ENCODE measurements at regions not wholly inside any gene's neighbourhood (a gene's known extent, or its start where the extent isn't known, plus 50 kb on each side); places are given as distances from the start of the nearest gene placed in this dataset.
"Not testable (repeated sequence)": the region's sequence is repeated elsewhere in the genome, so short reads cannot be mapped to it uniquely, and the experiment has no call there.

DNA sequence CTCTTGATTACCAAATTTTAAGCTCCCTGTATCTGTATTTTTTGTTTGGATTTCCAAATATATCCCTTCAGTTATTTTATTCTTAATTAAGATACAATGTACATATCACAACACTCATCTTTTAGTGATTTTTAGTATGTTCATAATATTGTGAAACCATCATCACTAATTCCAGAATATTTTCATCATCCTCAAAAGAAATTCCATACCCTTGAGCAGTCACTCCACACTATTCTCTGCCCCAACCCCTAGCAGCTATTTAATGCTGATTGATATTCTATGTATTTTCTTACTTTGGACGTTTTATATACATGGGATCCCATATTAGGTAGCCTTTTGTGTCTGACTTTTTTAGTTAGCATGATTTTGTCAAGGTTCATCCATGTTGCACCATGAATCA lies 127.4 kb upstream of the SLC8A1 start:
- no peak for DNase-seq

DNA sequence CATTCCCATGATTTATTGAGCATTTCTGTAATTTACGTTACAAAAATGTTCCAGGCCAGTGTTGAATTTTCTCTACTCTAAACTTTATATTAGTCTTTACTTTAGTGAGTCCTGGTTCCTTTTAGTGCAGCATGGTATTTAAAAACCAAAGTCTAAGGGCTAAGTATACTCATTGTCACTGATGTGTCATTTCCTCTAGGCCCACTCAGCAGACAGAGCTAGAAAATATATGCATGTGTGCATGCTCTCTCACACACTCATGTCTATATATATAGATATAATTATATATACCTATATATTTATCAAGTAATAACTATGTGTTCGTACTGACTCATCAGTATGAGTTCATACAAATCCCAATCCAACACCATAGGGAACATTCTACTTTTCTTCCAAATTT lies 132.5 kb upstream of the SLC8A1 start:
- DNase-seq: no peak

DNA sequence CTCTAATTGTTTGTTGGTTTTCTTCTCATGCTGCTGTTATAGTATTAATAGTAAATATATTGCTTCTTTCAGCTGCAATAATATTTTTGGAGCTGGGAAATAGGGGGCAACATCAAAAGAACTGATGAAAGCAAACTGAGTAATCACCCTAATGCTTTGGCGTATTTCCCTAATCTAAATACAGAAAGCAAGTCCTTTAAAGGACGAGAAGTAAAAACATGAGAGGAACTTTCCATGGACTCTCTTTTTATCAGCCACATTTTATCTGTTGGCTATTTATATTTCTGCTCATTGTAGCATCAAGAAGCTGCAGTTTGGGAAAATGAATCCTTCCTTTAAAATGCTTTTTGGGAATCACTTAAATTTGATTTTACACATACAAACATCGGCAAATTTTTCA lies 139.9 kb upstream of the SLC8A1 start:
- DNase-seq: no peak

DNA sequence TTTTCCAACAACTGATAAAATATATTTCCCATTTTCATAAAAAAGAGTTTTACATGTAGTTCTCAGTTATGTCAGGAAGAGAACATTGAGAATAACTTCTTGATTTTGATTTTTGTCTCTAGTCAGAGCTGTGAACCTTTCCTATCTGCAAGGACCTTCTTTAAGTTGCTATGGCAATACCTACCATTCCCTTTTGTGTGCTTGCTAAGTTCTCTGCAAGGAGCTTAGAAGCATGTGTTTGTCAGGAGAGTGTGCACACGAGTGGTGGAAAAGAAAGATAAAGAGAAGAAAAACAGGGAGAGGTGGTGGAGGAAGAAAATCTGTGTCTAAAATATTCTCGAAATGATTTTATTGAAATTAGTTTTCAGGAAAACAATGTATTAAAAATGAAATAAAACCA lies 140.3 kb upstream of the SLC8A1 start:
- no peak for DNase-seq

DNA sequence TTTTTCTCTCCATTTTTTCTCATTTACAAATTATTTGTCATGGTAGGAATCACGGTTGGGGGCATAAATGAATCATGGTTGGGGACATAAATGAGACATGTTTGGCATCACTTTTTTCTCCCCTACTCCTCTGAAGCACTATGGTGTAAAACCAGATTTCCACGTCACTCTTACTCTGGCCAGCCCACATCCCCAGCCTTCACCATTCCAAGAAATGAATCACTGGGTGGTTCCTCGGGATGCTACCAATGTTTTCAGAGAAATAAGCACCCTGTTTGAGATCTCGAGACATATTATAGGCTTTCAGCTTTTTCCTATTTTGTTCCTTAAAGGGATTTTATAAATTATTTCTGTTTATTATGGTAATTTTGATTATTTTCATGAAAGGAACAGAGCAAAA lies 155.0 kb upstream of the SLC8A1 start:
- no peak for DNase-seq

DNA sequence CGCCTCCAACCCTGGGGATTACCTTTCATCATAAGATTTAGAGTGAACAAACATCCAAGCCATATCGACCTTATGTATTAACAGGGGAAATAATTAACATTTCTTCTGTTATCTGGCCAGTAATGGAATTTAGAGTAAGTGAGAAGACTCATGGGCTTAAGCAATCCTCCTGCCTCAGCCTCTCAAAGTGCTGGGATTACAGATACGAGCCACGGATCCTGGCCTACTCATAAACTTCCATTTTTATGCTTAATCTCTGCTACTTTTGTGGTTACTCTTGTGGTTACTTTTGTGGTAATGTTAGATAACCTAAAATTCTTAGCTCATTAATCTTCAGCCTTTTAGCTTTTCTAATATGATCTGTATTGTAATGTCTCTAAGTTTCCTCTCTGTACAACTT lies 159.3 kb upstream of the SLC8A1 start:
- DNase-seq: no peak

DNA sequence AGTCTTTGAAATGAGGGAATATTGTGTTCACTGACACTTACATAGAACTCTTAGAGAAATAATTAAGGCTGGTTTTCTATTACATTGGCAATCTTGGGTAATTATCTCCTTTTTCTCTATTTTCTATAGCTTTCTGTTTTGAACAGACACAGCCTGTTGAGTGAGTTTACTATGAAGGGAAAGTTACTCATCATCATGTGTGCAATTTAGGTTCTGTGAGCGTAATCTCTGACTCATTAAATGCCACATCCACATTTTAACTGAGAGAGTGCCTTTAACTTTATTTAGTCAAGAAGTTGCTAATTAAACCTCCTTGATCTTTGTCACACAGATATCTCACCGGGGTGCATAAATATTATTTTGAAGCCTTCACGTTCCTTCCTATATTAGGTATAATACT lies 174.0 kb upstream of the SLC8A1 start:
- no peak for DNase-seq

DNA sequence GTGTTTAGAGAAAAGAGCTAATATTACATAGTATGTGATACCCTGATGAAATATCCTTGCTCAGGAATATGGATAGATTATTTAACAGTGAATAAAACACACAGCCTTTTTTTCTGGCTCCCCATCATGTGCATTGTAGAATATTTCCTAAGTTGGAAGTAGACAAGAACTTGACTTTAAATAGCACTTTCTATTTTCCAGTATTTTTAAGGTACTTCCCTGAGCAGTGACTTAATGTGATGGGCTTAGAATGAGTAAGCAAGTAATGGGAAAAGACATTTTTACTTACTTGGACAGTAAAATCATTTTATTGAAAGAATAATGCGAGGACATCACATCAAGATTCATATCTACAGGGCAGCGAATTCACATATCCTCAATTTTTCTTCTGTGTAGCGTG lies 176.7 kb upstream of the SLC8A1 start:
- no peak for DNase-seq

DNA sequence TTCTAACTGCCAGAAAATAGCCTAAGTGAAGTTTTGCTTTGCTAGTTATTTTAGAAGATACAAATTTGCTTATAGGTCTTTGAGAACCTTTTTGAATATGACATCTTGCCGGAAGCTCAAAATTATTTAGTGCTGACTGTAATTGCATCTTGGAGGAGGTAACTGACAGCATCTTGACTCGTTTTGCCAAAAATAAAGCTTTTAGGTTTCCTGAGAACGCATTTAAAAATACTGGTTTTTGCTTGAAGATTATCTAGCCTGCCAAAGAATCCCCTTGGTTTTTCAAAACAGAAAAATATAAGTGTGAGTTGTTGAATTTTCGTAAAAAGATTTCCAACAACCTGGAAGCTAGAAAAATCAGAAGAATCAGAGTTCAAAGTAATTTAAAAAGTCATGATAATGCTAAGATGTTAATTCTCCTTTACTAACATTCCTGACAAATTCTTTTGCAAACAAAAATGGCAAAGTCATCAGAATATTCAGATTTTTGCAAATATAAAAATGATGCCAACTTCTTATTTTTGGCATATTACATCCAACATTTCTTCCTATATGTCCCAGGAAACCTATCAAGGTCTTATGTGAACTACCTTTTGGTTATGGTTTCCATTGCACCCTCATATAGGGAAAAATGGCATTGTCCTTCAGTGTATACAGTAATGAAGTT lies 178.0 kb upstream of the SLC8A1 start:
- DNase-seq: no peak

DNA sequence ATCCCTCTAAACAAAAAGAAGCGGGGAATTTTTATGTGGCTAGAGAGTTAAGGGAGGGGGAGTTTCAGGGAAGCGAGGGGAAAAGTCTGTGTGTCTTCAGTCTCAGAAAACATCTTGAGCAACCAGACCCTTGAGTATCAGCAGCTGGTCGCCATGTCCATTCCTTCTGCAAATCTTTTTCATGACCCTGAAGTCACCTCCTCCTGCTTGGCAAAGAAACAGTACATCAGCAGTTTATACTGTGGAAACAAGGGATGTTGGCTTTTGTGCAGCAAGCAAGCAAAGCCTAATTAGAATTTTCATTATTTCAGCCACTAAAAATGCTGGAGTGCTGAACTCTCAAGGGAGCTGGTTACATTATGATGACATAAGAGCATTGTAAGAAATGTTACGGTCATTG lies 187.4 kb upstream of the SLC8A1 start:
- DNase-seq: no peak

DNA sequence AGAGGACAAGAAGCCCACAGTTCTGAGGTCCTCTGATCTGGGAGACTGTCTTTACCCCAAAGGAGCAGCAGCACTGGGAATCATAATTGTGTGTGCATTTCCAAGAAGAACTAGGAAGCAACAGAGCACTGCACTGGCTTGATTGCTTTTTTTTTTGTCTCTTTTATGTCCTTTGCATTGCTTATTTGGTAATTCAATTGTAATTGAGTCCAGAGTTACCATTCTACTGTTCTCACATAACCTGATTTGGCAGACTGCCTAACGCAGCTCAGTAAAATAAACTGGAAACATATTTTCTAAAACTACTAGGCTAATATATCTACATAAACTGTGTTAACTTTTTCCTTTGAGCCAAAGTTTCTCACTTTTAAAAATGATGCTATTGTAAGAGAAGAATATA lies 190.3 kb upstream of the SLC8A1 start:
- no peak for DNase-seq

DNA sequence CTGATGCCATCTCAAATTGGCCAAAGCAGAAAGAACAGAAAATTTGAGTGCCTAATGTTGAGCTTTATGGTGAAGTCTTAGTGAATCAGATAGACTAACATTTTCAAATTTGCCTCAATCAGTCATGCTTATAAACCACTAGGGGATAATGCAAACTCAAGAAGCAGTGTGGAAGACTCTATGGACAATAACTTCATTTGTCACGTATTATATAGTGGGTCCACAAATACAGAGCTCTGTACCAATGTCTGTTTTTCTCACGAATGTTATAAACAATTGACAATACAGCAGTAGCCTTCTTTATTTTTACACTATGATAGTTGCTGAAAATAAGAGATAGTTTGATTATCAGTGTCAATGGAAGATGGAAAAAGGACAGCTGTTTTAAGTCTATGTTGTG lies 190.8 kb upstream of the SLC8A1 start:
- DNase-seq: no peak

DNA sequence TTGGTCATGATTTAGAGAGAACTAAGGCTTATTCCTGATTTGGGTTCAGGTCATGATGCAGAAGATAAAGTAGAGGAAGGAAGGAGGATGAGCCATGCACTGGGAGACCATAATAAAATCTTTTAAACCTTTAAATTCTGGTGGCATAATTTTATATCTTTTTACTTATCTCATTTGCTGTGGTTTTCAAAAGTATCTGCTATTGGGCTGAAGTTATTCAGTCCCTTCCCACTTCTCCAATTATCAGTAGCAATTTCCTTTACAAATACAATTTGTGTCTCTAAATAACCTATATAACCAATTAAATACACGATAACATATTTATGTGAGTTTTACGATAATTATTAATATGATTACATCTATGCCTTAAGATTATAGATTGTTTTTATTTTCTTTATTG lies 194.8 kb upstream of the SLC8A1 start:
- no peak for DNase-seq

DNA sequence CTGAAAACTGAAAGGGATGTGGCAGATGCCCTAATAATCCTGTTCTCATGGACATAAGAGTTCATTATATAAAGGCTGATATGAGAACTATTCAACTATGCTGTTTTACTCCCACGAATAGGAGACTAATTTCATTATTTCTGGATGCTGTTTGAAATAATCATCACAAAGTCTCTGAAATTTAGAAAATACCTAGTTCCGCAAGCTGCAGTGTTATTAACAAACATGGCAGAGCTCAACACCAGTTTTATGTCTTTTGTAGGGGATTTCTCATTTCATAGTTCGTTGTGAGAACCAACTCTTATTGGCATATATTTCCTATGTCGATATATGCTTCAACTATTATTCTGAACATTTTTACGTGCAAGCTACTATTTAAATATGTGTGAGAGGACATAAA lies 200.3 kb upstream of the SLC8A1 start:
- no peak for DNase-seq

DNA sequence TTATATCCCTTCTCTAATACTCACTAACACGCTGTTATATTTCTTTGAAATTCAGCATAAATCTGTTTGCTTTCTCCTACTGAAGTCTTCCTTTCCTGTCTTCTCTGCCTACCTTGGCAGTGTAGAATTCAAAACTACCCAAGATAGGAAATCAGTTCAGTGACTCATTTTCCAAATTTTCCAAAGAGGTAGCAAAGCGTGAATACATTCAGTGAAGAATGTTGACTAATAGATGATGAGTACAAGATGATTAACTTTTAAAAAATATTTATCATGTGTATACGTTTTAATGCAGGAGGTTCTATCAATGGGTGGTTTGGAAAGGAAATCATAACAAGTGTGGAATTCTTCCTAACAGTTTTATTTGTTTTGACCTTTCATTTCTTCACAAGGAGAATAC lies 201.9 kb upstream of the SLC8A1 start:
- no peak for DNase-seq

DNA sequence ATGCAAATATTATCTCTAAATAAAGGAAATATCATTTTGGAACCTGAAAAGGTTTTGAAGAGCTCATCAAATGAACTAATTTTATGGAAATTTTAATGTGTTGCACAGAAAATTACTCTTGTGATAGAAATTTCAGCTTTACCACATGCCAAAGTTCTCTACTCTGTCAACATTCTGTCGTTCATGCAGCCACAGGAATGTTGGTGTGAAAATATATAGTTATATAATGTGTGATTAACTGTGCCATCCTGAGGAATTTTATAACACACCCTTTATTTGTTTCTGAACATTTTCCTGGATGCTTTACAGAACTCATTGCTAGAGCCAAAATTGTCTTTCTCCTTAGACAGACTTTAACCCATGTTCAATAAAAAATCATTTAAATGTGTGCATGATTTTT lies 202.5 kb upstream of the SLC8A1 start:
- no peak for DNase-seq

DNA sequence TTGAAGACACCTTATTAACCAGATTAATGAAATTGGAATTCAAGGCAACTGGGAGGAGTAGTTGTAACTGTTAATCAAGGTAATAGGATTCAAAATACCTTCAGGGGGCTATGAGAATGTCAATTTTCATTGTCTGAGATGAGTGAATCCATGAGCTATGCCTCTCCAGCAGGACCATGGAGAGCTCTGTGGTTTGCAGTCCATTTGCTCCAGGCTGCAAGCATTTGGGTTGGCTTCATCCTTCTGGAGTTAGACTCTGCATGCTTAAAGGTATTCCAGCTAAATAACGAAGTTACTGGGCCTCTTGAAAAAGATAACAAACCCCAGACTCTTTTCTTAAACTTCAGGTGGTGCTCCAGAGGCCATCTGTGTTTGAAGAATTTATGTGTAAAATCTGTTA lies 207.1 kb upstream of the SLC8A1 start:
- no peak for DNase-seq

DNA sequence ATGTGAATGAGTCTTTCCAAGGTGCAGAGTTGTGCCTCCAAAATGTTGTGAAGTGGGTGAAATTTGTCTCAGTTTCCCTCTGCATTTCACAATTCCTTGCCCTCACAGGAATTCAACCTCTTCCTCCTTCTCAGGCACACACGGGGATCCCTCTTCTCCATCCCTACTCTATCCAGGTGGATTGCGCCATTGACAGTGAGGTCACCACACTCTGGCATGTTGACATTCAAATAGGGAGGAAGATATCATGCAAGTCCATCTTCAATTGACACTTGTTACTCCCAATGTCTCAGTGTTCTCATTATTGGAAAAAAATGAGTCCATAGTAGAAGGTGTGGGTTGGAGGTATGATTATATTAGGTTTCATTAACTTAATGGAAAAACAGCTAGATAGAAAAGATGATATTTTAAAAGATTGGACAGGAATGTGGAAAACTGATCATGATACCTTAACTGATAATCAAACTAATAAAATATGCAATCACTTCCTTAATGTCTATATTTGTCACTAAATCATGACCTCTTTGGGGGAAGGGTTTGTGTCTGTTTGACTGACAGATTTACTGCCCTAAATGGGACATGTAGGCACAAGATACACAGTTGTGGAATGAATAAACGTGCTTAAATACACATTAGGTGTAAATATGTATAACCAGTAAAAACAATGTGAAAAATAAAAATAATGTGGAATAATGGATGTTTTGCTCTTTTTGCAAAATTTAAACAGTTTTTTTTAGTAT lies 213.8 kb upstream of the SLC8A1 start:
- DNase-seq: no peak

DNA sequence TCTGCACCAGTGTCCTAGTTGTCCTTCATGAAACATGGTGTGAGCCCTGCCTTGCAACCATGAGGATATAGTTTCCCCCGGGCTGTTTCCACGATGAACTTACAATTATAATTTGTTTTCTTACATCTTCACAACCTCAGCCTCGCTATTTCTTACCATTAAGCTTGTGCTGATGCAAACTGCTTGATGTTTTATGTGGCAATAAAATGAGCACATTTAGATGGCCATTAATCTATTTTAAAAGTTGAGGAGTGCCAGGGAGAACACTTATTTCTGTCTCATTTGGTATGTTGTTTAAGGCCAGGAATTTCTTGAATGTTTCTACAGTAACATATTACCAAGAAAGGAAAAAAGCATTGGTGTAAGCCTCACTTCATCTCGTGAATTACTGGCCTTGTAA lies 214.5 kb upstream of the SLC8A1 start:
- no peak for DNase-seq

DNA sequence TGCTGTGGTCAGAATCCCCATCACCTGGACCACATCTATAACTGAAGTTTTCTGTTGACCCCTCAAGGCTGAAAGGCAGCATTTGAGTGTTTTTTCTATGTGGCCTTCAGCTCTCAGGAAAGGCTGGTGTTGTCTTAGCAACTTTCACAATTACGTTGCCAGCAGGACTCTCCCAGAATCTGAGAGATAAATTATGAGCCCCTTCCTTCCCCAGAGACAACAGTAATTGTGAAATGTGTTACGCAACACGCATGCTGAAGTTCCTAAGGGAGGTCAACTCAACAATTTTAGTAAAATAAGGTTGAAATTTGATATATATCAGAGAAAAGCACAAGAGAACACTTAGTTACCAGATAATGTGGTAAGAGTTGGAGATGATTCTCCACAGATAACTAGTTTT lies 216.5 kb upstream of the SLC8A1 start:
- DNase-seq: peak; percentile 6 to 26

DNA sequence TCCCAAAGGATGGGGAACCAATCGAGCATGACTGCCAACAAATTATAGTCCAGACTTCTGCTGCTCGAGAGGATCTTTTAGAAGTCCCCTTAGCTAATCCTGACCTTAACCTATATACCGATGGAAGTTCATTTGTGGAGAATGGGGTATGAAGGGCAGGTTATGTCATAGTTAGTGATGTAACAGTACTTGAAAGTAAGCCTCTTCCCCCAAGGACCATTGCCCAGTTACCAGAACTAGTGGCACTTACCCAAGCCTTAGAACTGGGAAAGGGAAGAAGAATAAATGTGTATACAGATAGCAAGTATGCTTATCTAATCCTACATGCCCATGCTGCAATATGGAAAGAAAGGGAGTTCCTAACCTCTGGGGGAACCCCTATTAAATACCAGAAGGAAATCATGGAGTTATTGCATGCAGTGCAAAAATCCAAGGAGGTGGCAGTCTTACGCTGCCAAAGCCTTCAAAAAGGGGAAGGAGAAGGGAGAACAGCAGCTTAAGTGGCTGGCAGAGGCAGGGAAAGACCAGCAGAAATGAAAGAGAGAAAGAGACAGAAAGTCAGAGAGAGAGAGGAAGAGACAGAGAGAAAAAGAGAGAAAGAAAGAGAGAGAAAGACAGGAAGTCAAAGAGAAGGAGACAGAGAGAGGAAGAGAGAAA lies 224.4 kb upstream of the SLC8A1 start:
- DNase-seq: not testable (repeated sequence)

DNA sequence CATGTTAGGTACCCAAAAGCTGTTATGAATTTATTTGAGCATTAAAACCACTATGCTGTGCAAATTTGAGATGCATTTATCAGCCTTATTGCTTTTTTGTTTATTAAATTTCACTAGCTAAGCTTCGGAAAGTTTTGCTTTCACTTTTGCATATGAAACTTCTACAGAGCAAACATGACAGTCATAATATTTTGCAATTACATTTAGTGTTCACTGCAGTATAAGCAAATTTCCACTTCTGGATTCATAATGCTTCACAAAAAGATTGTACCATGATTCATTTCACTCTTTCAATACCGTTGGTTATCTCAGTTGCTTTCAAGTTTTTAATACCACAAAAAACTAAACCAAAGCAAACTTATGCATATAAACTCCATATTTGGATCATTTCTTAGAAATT lies 228.7 kb upstream of the SLC8A1 start:
- DNase-seq: no peak

DNA sequence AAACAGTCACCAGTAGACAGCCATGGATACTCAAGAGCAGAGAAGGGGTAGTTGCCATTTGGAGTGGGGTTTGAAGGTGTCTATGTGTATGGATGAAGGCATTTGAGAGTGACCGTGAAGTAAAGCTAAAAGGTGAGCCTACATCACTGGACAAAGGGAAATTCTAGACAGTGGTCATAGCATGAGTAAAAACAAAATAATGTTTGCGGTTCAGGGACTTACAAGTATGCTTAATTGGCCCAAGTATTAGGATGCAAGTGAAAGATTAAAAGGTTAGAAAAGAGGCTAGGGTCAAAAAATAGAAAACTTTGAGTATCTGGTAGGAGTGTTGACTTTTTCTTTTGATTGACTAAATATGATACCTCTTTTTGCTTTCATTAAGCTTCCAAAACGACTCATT lies 238.1 kb upstream of the SLC8A1 start:
- no peak for DNase-seq

DNA sequence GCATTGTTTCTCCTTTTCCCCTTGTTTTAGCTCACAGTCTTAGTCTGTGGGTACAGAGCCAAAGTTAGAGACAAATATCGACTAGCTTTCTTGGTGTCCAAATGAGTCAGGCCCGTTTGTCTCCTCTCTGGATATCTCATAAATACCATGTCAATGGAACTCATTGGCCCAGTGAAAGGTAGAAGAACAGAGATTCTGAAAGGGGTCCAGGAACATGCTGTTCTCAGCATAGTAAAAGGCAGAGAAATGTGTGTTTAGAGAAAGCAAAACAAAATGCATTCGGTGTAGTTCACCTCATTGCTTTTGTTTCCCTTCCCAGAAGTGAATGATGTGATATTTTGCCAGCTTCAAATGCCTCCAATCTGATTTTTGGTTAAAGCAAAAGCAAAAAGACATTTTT lies 238.6 kb upstream of the SLC8A1 start:
- DNase-seq: no peak

Measured in AML-193 (cell line).